GM19043 (cell line): ENCODE measurements at regions not wholly inside any gene's neighbourhood (a gene's known extent, or its start where the extent isn't known, plus 50 kb on each side); places are given as distances from the start of the nearest gene placed in this dataset.
"Not testable (repeated sequence)": the region's sequence is repeated elsewhere in the genome, so short reads cannot be mapped to it uniquely, and the experiment has no call there.

ENCODE experiments used
- ATAC-seq: cut with Tn5 transposase; IDR thresholded peaks from one replicate; pipeline ENCODE4 v1.9.1; 2021; ENCODE audit warnings: low read depth; ENCODE audit not compliant: unreplicated experiment

GRCh38 chr10:63833411-63834060, 312.3 kb downstream of the REEP3 start:
- no peak for ATAC-seq

- no peak for ATAC-seq
These were observed 315.7 kb downstream of the REEP3 start for GRCh38 chr10:63836666-63837442.

- ATAC-seq: no peak
These were observed 320.6 kb downstream of the REEP3 start for GRCh38 chr10:63841761-63842160.

GRCh38 chr10:63843107-63843506, 321.9 kb downstream of the REEP3 start:
- ATAC-seq: no peak

GRCh38 chr10:63848871-63849270, 327.7 kb downstream of the REEP3 start:
- not testable (repeated sequence) for ATAC-seq

GRCh38 chr10:63862860-63863259, 341.7 kb downstream of the REEP3 start:
- ATAC-seq: no peak

GRCh38 chr10:63865210-63865609, 344.0 kb downstream of the REEP3 start:
- ATAC-seq: no peak

GRCh38 chr10:63866075-63866746, 345.0 kb downstream of the REEP3 start:
- peak; percentile 86 for ATAC-seq

GRCh38 chr10:63866747-63867140, 345.5 kb downstream of the REEP3 start:
- no peak for ATAC-seq

GRCh38 chr10:63878428-63878827, 357.2 kb downstream of the REEP3 start:
- no peak for ATAC-seq

GRCh38 chr10:63883861-63884260, 362.7 kb downstream of the REEP3 start:
- ATAC-seq: no peak

- ATAC-seq: no peak
These were observed 363.2 kb downstream of the REEP3 start for GRCh38 chr10:63884426-63884825.

GRCh38 chr10:63885156-63885555, 364.0 kb downstream of the REEP3 start:
- no peak for ATAC-seq

- ATAC-seq: no peak
These were observed 365.3 kb downstream of the REEP3 start for GRCh38 chr10:63886281-63887022.

GRCh38 chr10:63887023-63887589, 365.9 kb downstream of the REEP3 start:
- ATAC-seq: no peak

- ATAC-seq: no peak
These were observed 366.6 kb downstream of the REEP3 start for GRCh38 chr10:63887600-63888370.

- no peak for ATAC-seq
These were observed 368.6 kb downstream of the REEP3 start for GRCh38 chr10:63889803-63890202.

GRCh38 chr10:63896992-63897391, 375.8 kb downstream of the REEP3 start:
- no peak for ATAC-seq

- no peak for ATAC-seq
These were observed 378.6 kb downstream of the REEP3 start for GRCh38 chr10:63899673-63900300.
